ENCODE measurements at regions not wholly inside any gene's neighbourhood (a gene's known extent, or its start where the extent isn't known, plus 50 kb on each side); places are given as distances from the start of the nearest gene placed in this dataset.

DNA sequence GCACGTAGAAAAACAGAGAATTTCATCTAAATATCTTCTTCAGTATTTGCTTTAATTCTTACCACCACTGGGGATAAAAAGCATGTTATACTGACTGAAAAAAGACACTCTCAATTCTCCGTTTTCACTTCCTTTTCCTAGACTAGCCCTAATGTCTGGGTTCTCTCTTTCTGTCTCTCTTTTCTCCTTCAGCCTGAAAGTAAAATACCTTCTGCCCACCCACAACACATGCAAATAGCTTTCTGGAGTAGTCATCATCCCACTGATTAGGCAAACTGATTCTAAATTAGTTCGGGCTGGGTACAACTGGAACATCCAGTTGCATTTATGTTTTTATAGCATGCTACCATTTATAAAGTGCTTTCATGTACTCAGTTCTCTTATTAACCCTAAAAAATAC, 142.4 kb upstream of the ANKRD50 start:
- no peak for TF ChIP-seq CTCF (IDR thresholded peaks at IDR 0.05; ENCODE audit: low read length)
- no peak for TF ChIP-seq EZH2 (IDR thresholded peaks at IDR 0.05; ENCODE audit: borderline replicate concordance, low read length)
- no peaks in the 10 kb centered on the region for H3F3A ChIP-seq (ENCODE audit: insufficient read depth, low read length)
- H4K20me1 ChIP-seq (ENCODE audit: insufficient read depth, low read length) = no peaks in the 10 kb centered on the region
- H3K9me2 ChIP-seq (ENCODE audit: low read depth, low read length) = no peaks in the 10 kb centered on the region
- no peaks in the 10 kb centered on the region for H3K79me2 ChIP-seq (ENCODE audit: insufficient read depth, low read length)
- H3K36me3 ChIP-seq (ENCODE audit: insufficient read depth, low read length) = no peaks in the 10 kb centered on the region
- no peak overlapping the region for H2AFZ ChIP-seq (ENCODE audit: low read length)
- no peaks in the 10 kb centered on the region for H3K4me1 ChIP-seq (ENCODE audit: insufficient read depth, low read length, severe bottlenecking)
- no peaks in the 10 kb centered on the region for H3K27me3 ChIP-seq (ENCODE audit: insufficient read depth, low read length)
- no peak overlapping the region for H3K27ac ChIP-seq (ENCODE audit: low read depth, low read length, poor library complexity, severe bottlenecking)
- no peak overlapping the region for H3K4me2 ChIP-seq (ENCODE audit: low read length)
- no peaks in the 10 kb centered on the region for H3K9me3 ChIP-seq (ENCODE audit: low read length)
- H3K4me3 ChIP-seq (ENCODE audit: low read depth, low read length, poor library complexity, severe bottlenecking) = no peak overlapping the region
- H3K9ac ChIP-seq (ENCODE audit: low read length) = no peak overlapping the region

GRCh38 chr4:124851741-124852140, 139.2 kb upstream of the ANKRD50 start:
- Histone ChIP-seq H2AFZ (ENCODE audit: low read length) (no peak overlapping the region), H3K9me3 (ENCODE audit: low read length) (no peaks in the 10 kb centered on the region), H3K9ac (ENCODE audit: low read length) (no peak overlapping the region), H3K27ac (ENCODE audit: low read depth, low read length, poor library complexity, severe bottlenecking) (no peak overlapping the region), H3K36me3 (ENCODE audit: insufficient read depth, low read length) (no peaks in the 10 kb centered on the region), H3K4me3 (ENCODE audit: low read depth, low read length, poor library complexity, severe bottlenecking) (no peak overlapping the region), H3K27me3 (ENCODE audit: insufficient read depth, low read length) (no peaks in the 10 kb centered on the region), H3K9me2 (ENCODE audit: low read depth, low read length) (no peaks in the 10 kb centered on the region), H4K20me1 (ENCODE audit: insufficient read depth, low read length) (no peaks in the 10 kb centered on the region), H3K4me1 (ENCODE audit: insufficient read depth, low read length, severe bottlenecking) (no peaks in the 10 kb centered on the region), H3K79me2 (ENCODE audit: insufficient read depth, low read length) (no peaks in the 10 kb centered on the region), H3K4me2 (ENCODE audit: low read length) (no peak overlapping the region), H3F3A (ENCODE audit: insufficient read depth, low read length) (no peaks in the 10 kb centered on the region)
- TF ChIP-seq EZH2 (IDR thresholded peaks at IDR 0.05; ENCODE audit: borderline replicate concordance, low read length) (no peak), CTCF (IDR thresholded peaks at IDR 0.05; ENCODE audit: low read length) (no peak)

DNA sequence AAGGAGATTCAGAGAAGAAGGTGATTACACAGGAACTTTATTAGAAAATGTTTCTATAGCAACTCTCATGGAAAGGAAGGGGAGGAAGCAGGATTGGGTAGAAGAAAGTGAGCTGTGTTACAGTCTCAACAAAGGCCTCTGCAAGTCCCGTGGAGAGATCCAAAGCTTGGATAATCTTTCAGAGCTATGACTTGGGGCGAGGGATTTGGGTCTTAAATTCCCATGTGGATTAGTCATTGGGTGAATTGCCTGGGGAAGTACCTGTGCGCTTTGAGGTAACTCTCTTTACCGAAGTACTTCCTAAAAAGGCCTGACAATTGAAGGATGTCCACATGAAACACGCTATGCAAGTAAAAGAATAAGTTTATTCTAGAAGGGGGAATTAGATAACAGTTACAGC, 133.8 kb upstream of the ANKRD50 start:
- no peaks in the 10 kb centered on the region for H3K9me3 ChIP-seq (ENCODE audit: low read length)
- H3K9ac ChIP-seq (ENCODE audit: low read length) = no peak overlapping the region
- no peak overlapping the region for H3K27ac ChIP-seq (ENCODE audit: low read depth, low read length, poor library complexity, severe bottlenecking)
- no peaks in the 10 kb centered on the region for H3K79me2 ChIP-seq (ENCODE audit: insufficient read depth, low read length)
- no peak overlapping the region for H3K4me3 ChIP-seq (ENCODE audit: low read depth, low read length, poor library complexity, severe bottlenecking)
- H3K4me2 ChIP-seq (ENCODE audit: low read length) = no peak overlapping the region
- no peaks in the 10 kb centered on the region for H3F3A ChIP-seq (ENCODE audit: insufficient read depth, low read length)
- H3K27me3 ChIP-seq (ENCODE audit: insufficient read depth, low read length) = no peaks in the 10 kb centered on the region
- no peaks in the 10 kb centered on the region for H3K4me1 ChIP-seq (ENCODE audit: insufficient read depth, low read length, severe bottlenecking)
- TF ChIP-seq EZH2 (IDR thresholded peaks at IDR 0.05; ENCODE audit: borderline replicate concordance, low read length) (no peak), CTCF (IDR thresholded peaks at IDR 0.05; ENCODE audit: low read length) (no peak)
- H2AFZ ChIP-seq (ENCODE audit: low read length) = no peak overlapping the region
- no peaks in the 10 kb centered on the region for H4K20me1 ChIP-seq (ENCODE audit: insufficient read depth, low read length)
- no peaks in the 10 kb centered on the region for H3K9me2 ChIP-seq (ENCODE audit: low read depth, low read length)
- no peaks in the 10 kb centered on the region for H3K36me3 ChIP-seq (ENCODE audit: insufficient read depth, low read length)

Measured in OCI-LY1 (cell line).